Activated CD4-positive, alpha-beta memory T cell treated with anti-CD3 and anti-CD28 coated beads, Interleukin-2, amount 10 ng/mL, durations not matched to agents 7 days and 5 days (primary cell): ENCODE measurements at regions not wholly inside any gene's neighbourhood (a gene's known extent, or its start where the extent isn't known, plus 50 kb on each side); places are given as distances from the start of the nearest gene placed in this dataset.
"Not testable (repeated sequence)": the region's sequence is repeated elsewhere in the genome, so short reads cannot be mapped to it uniquely, and the experiment has no call there.

ENCODE experiments used
- CTCF ChIA-PET: fragments of 350-600 bp; sonication (Branson Sonifier 250); formaldehyde crosslinking; loops from one replicate; lab custom pipeline; 2021; ENCODE audit warnings: antibody characterized with exemption, inconsistent platforms; lab: Charles Lee
- POLR2A ChIA-PET: fragments of 350-600 bp; sonication (Branson Sonifier 250); formaldehyde crosslinking; loops from one replicate; lab custom pipeline; 2021; ENCODE audit warnings: antibody characterized with exemption; lab: Charles Lee
- DNase-seq: peaks from one replicate; pipeline ENCODE4 v3.0.0-alpha.2; 2020
- H3K27ac Mint-ChIP-seq: one replicate; pipeline ENCODE4 v1.8.0; 2021; ENCODE audit warnings: mild to moderate bottlenecking, mixed read lengths
- H3K27me3 Mint-ChIP-seq: one replicate; pipeline ENCODE4 v1.8.0; 2021; ENCODE audit warnings: mixed read lengths
- H3K36me3 Mint-ChIP-seq: one replicate; pipeline ENCODE4 v1.8.0; 2021; ENCODE audit warnings: low read depth, mixed read lengths
- H3K4me1 Mint-ChIP-seq: one replicate; pipeline ENCODE4 v1.8.0; 2021; ENCODE audit warnings: mixed read lengths
- H3K4me3 Mint-ChIP-seq: one replicate; pipeline ENCODE4 v1.8.0; 2021; ENCODE audit warnings: mild to moderate bottlenecking, mixed read lengths
- H3K9me3 Mint-ChIP-seq: one replicate; pipeline ENCODE4 v1.8.0; 2021; ENCODE audit warnings: mixed read lengths

- H3K27me3 Mint-ChIP-seq, result no peaks in the 10 kb centered on the region
- POLR2A ChIA-PET, result no interaction called here
- CTCF ChIA-PET, result no interaction called here
- H3K9me3 Mint-ChIP-seq, result peaks cover 3% of the 10 kb centered on the region
- no peak for DNase-seq
- no peaks in the 10 kb centered on the region for H3K36me3 Mint-ChIP-seq
- H3K27ac Mint-ChIP-seq, result no peak overlapping the region
- no peak overlapping the region for H3K4me3 Mint-ChIP-seq
- H3K4me1 Mint-ChIP-seq, result no peaks in the 10 kb centered on the region
Measured at GRCh38 chr19:29012457-29012856, 200.5 kb downstream of the UQCRFS1 start.

- POLR2A ChIA-PET, result no interaction called here
- peaks cover 3% of the 10 kb centered on the region for H3K9me3 Mint-ChIP-seq
- H3K27me3 Mint-ChIP-seq, result no peaks in the 10 kb centered on the region
- no peak for DNase-seq
- H3K27ac Mint-ChIP-seq, result no peak overlapping the region
- H3K4me3 Mint-ChIP-seq, result no peak overlapping the region
- H3K36me3 Mint-ChIP-seq, result no peaks in the 10 kb centered on the region
- CTCF ChIA-PET, result no interaction called here
- no peaks in the 10 kb centered on the region for H3K4me1 Mint-ChIP-seq
Measured at GRCh38 chr19:29010276-29010675, 202.7 kb downstream of the UQCRFS1 start.

- Mint-ChIP-seq H3K4me3 (no peak overlapping the region), H3K27ac (no peak overlapping the region), H3K9me3 (peaks cover 3% of the 10 kb centered on the region), H3K36me3 (no peaks in the 10 kb centered on the region), H3K27me3 (no peaks in the 10 kb centered on the region), H3K4me1 (no peaks in the 10 kb centered on the region)
- CTCF ChIA-PET, result interaction anchor here (1.2 kb wide), 1 partner anchor 269 kb away, joined by 4 read pairs; no protein-coding TSS in a partner anchor
- no peak for DNase-seq
- POLR2A ChIA-PET, result no interaction called here
Measured at GRCh38 chr19:29006057-29006735, 206.8 kb downstream of the UQCRFS1 start.

- no peaks in the 10 kb centered on the region for H3K9me3 Mint-ChIP-seq
Measured at GRCh38 chr19:29004796-29005195, 208.2 kb downstream of the UQCRFS1 start.

GRCh38 chr19:29003641-29004409, 209.1 kb downstream of the UQCRFS1 start:
- no peak for DNase-seq
- Mint-ChIP-seq H3K9me3 (peaks cover 2% of the 10 kb centered on the region), H3K36me3 (no peaks in the 10 kb centered on the region), H3K4me1 (no peaks in the 10 kb centered on the region), H3K27me3 (no peaks in the 10 kb centered on the region), H3K4me3 (no peak overlapping the region), H3K27ac (no peak overlapping the region)
- POLR2A ChIA-PET, result no interaction called here
- CTCF ChIA-PET, result no interaction called here

More at GRCh38 chr19:29004796-29005195, 208.2 kb downstream of the UQCRFS1 start:
- H3K36me3 Mint-ChIP-seq, result no peaks in the 10 kb centered on the region
- H3K27ac Mint-ChIP-seq, result no peak overlapping the region
- CTCF ChIA-PET, result no interaction called here
- no peaks in the 10 kb centered on the region for H3K4me1 Mint-ChIP-seq
- H3K27me3 Mint-ChIP-seq, result no peaks in the 10 kb centered on the region
- POLR2A ChIA-PET, result no interaction called here
- H3K4me3 Mint-ChIP-seq, result no peak overlapping the region
- no peak for DNase-seq

GRCh38 chr19:29002336-29002735, 210.6 kb downstream of the UQCRFS1 start:
- no peaks in the 10 kb centered on the region for H3K27me3 Mint-ChIP-seq
- H3K9me3 Mint-ChIP-seq, result peaks cover 10% of the 10 kb centered on the region
- POLR2A ChIA-PET, result no interaction called here

GRCh38 chr19:29001597-29002245, 211.2 kb downstream of the UQCRFS1 start:
- ChIA-PET CTCF (no interaction called here), POLR2A (no interaction called here)
- no peak overlapping the region for H3K4me3 Mint-ChIP-seq
- no peaks in the 10 kb centered on the region for H3K27me3 Mint-ChIP-seq
- DNase-seq, result no peak
- H3K36me3 Mint-ChIP-seq, result no peaks in the 10 kb centered on the region
- H3K4me1 Mint-ChIP-seq, result no peaks in the 10 kb centered on the region
- H3K27ac Mint-ChIP-seq, result no peak overlapping the region
- H3K9me3 Mint-ChIP-seq, result peaks cover 10% of the 10 kb centered on the region

More at GRCh38 chr19:29002336-29002735, 210.6 kb downstream of the UQCRFS1 start:
- Mint-ChIP-seq H3K4me1 (no peaks in the 10 kb centered on the region), H3K4me3 (no peak overlapping the region), H3K36me3 (no peaks in the 10 kb centered on the region), H3K27ac (no peak overlapping the region)
- CTCF ChIA-PET, result no interaction called here
- no peak for DNase-seq

GRCh38 chr19:29001141-29001581, 211.8 kb downstream of the UQCRFS1 start:
- Mint-ChIP-seq H3K27ac (no peak overlapping the region), H3K27me3 (no peaks in the 10 kb centered on the region), H3K36me3 (no peaks in the 10 kb centered on the region), H3K4me1 (no peaks in the 10 kb centered on the region), H3K9me3 (peaks cover 10% of the 10 kb centered on the region), H3K4me3 (no peak overlapping the region)
- POLR2A ChIA-PET, result no interaction called here
- no peak for DNase-seq
- CTCF ChIA-PET, result no interaction called here

GRCh38 chr19:28999724-29000433, 213.1 kb downstream of the UQCRFS1 start:
- H3K27me3 Mint-ChIP-seq, result no peaks in the 10 kb centered on the region
- no peak for DNase-seq
- H3K9me3 Mint-ChIP-seq, result peaks cover 10% of the 10 kb centered on the region
- CTCF ChIA-PET, result no interaction called here
- POLR2A ChIA-PET, result no interaction called here
- H3K4me1 Mint-ChIP-seq, result no peaks in the 10 kb centered on the region
- H3K4me3 Mint-ChIP-seq, result no peak overlapping the region
- no peaks in the 10 kb centered on the region for H3K36me3 Mint-ChIP-seq
- H3K27ac Mint-ChIP-seq, result no peak overlapping the region

- ChIA-PET POLR2A (no interaction called here), CTCF (no interaction called here)
- peaks cover 12% of the 10 kb centered on the region for H3K9me3 Mint-ChIP-seq
- DNase-seq, result no peak
- H3K4me3 Mint-ChIP-seq, result no peak overlapping the region
- H3K27me3 Mint-ChIP-seq, result no peaks in the 10 kb centered on the region
- H3K27ac Mint-ChIP-seq, result no peak overlapping the region
- H3K4me1 Mint-ChIP-seq, result no peaks in the 10 kb centered on the region
- H3K36me3 Mint-ChIP-seq, result no peaks in the 10 kb centered on the region
Measured at GRCh38 chr19:28998974-28999373, 214.0 kb downstream of the UQCRFS1 start.

- CTCF ChIA-PET, H3K27ac Mint-ChIP-seq, H3K36me3 Mint-ChIP-seq, H3K4me3 Mint-ChIP-seq, H3K27me3 Mint-ChIP-seq, POLR2A ChIA-PET, H3K4me1 Mint-ChIP-seq, DNase-seq: not testable (repeated sequence)
- H3K9me3 Mint-ChIP-seq, result peaks cover 19% of the 10 kb centered on the region
Measured at GRCh38 chr19:28997866-28998265, 215.1 kb downstream of the UQCRFS1 start.

- POLR2A ChIA-PET, result no interaction called here
- Mint-ChIP-seq H3K4me3 (no peak overlapping the region), H3K4me1 (no peaks in the 10 kb centered on the region), H3K9me3 (peaks cover 8% of the 10 kb centered on the region), H3K27me3 (no peaks in the 10 kb centered on the region), H3K36me3 (no peaks in the 10 kb centered on the region), H3K27ac (no peak overlapping the region)
- CTCF ChIA-PET, result no interaction called here
- DNase-seq, result no peak
Measured at GRCh38 chr19:28990522-28990921, 222.4 kb downstream of the UQCRFS1 start.

GRCh38 chr19:28989739-28990138, 223.2 kb downstream of the UQCRFS1 start:
- ChIA-PET POLR2A (no interaction called here), CTCF (no interaction called here)
- no peak overlapping the region for H3K27ac Mint-ChIP-seq
- H3K36me3 Mint-ChIP-seq, result no peaks in the 10 kb centered on the region
- no peaks in the 10 kb centered on the region for H3K27me3 Mint-ChIP-seq
- no peak for DNase-seq
- no peaks in the 10 kb centered on the region for H3K4me1 Mint-ChIP-seq
- H3K4me3 Mint-ChIP-seq, result no peak overlapping the region
- peaks cover 8% of the 10 kb centered on the region for H3K9me3 Mint-ChIP-seq
